HG02571 (cell line): ENCODE measurements at regions not wholly inside any gene's neighbourhood (a gene's known extent, or its start where the extent isn't known, plus 50 kb on each side); places are given as distances from the start of the nearest gene placed in this dataset.

Source experiments
- ATAC-seq: cut with Tn5 transposase; IDR thresholded peaks from one replicate; pipeline ENCODE4 v1.9.1; 2021; ENCODE audit warnings: mild to moderate bottlenecking, moderate library complexity; ENCODE audit not compliant: unreplicated experiment

GRCh38 chr20:50284811-50285375 lies 94.3 kb downstream of the CEBPB start:
- ATAC-seq, result no peak

- no peak for ATAC-seq
These were observed 94.9 kb downstream of the CEBPB start for GRCh38 chr20:50285376-50286173.

- no peak for ATAC-seq
These were observed 95.5 kb downstream of the CEBPB start for GRCh38 chr20:50286174-50286511.

- no peak for ATAC-seq
These were observed 96.0 kb downstream of the CEBPB start for GRCh38 chr20:50286609-50287008.

- ATAC-seq, result no peak
These were observed 96.9 kb downstream of the CEBPB start for GRCh38 chr20:50287512-50287911.

GRCh38 chr20:50288128-50288623 lies 97.5 kb downstream of the CEBPB start:
- ATAC-seq, result no peak

- no peak for ATAC-seq
These were observed 99.0 kb downstream of the CEBPB start for GRCh38 chr20:50289581-50289980.

- no peak for ATAC-seq
These were observed 99.5 kb downstream of the CEBPB start for GRCh38 chr20:50290112-50290511.

GRCh38 chr20:50290808-50291207 lies 100.2 kb downstream of the CEBPB start:
- ATAC-seq, result no peak

GRCh38 chr20:50291254-50292078 lies 100.8 kb downstream of the CEBPB start:
- ATAC-seq, result no peak

GRCh38 chr20:50292079-50292590 lies 101.5 kb downstream of the CEBPB start:
- no peak for ATAC-seq

GRCh38 chr20:50292591-50293283 lies 102.1 kb downstream of the CEBPB start:
- ATAC-seq, result no peak

- ATAC-seq, result no peak
These were observed 102.9 kb downstream of the CEBPB start for GRCh38 chr20:50293284-50294139.

- no peak for ATAC-seq
These were observed 103.8 kb downstream of the CEBPB start for GRCh38 chr20:50294164-50295088.

GRCh38 chr20:50295345-50295744 lies 104.7 kb downstream of the CEBPB start:
- ATAC-seq, result no peak

GRCh38 chr20:50295762-50296449 lies 105.3 kb downstream of the CEBPB start:
- no peak for ATAC-seq

- no peak for ATAC-seq
These were observed 106.1 kb downstream of the CEBPB start for GRCh38 chr20:50296450-50297375.
